Ovary (tissue), 7 donors: ENCODE measurements at regions not wholly inside any gene's neighbourhood (a gene's known extent, or its start where the extent isn't known, plus 50 kb on each side); places are given as distances from the start of the nearest gene placed in this dataset.

Experiments used
- DNase-seq, 5 donors: peaks; one replicate each; pipeline ENCODE4 v3.0.0-alpha.2; 2019 to 2020
- H3K27ac ChIP-seq, 2 donors: fragments of 200-600 bp; one replicate each; pipeline versions ENCODE4 v1.5.1 to v1.8.0; 2019 to 2022
- H3K27me3 ChIP-seq: fragments of 200-600 bp; one replicate; pipeline ENCODE4 v1.8.0; 2022
- H3K36me3 ChIP-seq: fragments of 200-600 bp; sonication (generic); one replicate; pipeline ENCODE4 v1.5.1; 2019
- H3K4me1 ChIP-seq: one replicate; pipeline ENCODE4 v1.8.1; 2013; ENCODE audit warnings: mild to moderate bottlenecking, moderate library complexity; ENCODE audit not compliant: insufficient read depth
- H3K4me3 ChIP-seq: fragments of 200-600 bp; sonication (generic); one replicate; pipeline ENCODE4 v1.5.1; 2017
- H3K9me3 ChIP-seq, 2 donors: fragments of 200-600 bp in 1 of 2; sonication (generic) in 1 of 2; one replicate each; pipeline versions ENCODE4 v1.5.1 to v1.8.1; 2013 to 2019; ENCODE audit warnings: mild to moderate bottlenecking in 1 of 2, moderate library complexity in 1 of 2
- EP300 ChIP-seq: sonication (generic); formaldehyde crosslinking; IDR thresholded peaks from one replicate; pipeline ENCODE4 v1.6.1; 2017; ENCODE audit warnings: antibody characterized with exemption
- POLR2A ChIP-seq: fragments of 450-650 bp; IDR thresholded peaks from one replicate; pipeline ENCODE4 v1.6.1; 2017; ENCODE audit warnings: antibody characterized with exemption, mild to moderate bottlenecking, moderate library complexity
- WGBS, 3 donors: extraction: QIAGEN DNeasy Blood & Tissue Kit in 1 of 3; methylation state at CpG; one replicate each; pipeline versions ENCODE4 v1.1.5 to v1.1.7; 2013 to 2017; 5-methylcytosine and 5-hydroxymethylcytosine counted together
- intact Hi-C, 4 donors: fragments of 100-400 bp; cut with DNase I; formaldehyde crosslinking; loops; one replicate each; pipeline versions ENCODE4 v1.11.0 to v1.15.1; 2022 to 2023
- TF ChIP-seq, protein P1 (sequence below), 3 donors: fragments of 450-650 bp in 2 of 3; fragments of 200-600 bp in 1 of 3; IDR thresholded peaks; one replicate each; pipeline versions ENCODE4 v1.5.1 to v1.8.0; 2016 to 2022; ENCODE audit warnings: antibody characterized with exemption in 3 of 3, mild to moderate bottlenecking in 1 of 3
- donor health status: DM: no; HTN: no; CAD: no; lungs with moderate emphysema.
- donor health status: DM: no; HTN: no; CAD: no.
- donor health status: Bipolar disorder and iron deficiency.
- donor health status: DM: no; HTN: no; CAD: no.
- donor health status: DM: yes; HTN: yes; CAD: no.

DNA sequence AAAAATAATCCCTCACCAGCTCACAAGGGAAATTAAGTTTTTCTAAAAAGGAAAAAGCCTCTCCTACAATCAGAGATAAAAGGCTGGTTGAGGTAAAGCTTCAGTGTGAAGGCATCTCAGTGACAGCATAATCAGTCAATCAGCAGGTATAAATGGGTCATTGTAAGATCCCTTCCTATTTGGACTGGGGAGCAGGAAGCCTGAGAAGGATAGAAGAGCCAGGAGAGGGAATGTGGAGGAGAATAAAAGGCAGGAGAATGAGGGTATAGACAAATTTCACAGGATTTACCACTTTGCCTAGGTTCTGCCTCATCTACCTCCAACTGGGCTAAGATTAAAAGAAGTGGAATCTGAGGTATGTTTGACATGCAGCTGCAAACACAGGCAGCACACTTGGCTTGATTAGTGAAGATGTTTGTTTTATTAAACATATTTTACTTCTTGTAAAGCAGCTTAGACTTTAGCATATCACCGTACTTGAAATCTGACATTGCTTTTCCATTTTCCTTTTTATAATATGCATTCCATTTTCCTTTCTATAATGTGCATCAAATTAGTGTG is 479.1 kb upstream of the USP15 start:
- peaks cover 0 to 3% of the 10 kb centered on the region in 2 donors for H3K9me3 ChIP-seq
- H3K4me1 ChIP-seq: no peaks in the 10 kb centered on the region
- H3K36me3 ChIP-seq: no peaks in the 10 kb centered on the region
- H3K27ac ChIP-seq: no peak overlapping the region
- no peak overlapping the region for H3K4me3 ChIP-seq
- no peak for DNase-seq
- no peaks in the 10 kb centered on the region for H3K27me3 ChIP-seq
- WGBS, 3 donors: 13 to 27% (median 26%) methylated on average over 1 of the region's 1 CpG
- intact Hi-C loops: no loop called here
- TF ChIP-seq EP300: no peak
- TF ChIP-seq, protein P1, sequence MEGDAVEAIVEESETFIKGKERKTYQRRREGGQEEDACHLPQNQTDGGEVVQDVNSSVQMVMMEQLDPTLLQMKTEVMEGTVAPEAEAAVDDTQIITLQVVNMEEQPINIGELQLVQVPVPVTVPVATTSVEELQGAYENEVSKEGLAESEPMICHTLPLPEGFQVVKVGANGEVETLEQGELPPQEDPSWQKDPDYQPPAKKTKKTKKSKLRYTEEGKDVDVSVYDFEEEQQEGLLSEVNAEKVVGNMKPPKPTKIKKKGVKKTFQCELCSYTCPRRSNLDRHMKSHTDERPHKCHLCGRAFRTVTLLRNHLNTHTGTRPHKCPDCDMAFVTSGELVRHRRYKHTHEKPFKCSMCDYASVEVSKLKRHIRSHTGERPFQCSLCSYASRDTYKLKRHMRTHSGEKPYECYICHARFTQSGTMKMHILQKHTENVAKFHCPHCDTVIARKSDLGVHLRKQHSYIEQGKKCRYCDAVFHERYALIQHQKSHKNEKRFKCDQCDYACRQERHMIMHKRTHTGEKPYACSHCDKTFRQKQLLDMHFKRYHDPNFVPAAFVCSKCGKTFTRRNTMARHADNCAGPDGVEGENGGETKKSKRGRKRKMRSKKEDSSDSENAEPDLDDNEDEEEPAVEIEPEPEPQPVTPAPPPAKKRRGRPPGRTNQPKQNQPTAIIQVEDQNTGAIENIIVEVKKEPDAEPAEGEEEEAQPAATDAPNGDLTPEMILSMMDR (IDR thresholded peaks at IDR 0.05): no peak

DNA sequence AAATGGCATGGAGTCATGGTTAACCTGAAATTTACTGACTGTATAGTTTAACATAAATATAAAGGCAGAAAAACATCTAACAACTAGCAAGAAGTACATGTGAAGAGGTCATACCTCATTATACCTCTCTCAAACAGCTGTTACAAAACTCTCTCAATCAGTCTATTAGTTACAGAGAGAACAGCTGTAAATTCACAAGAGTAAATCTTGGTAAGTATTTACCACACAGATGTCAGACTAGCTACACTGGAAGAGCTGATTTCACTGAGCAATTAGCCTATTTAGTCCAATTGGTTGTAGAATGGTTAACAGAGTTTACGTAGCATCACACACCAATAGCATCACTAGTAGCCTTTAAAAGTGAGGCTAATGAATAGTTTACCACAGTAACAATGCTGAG is 463.4 kb upstream of the USP15 start:
- WGBS, 3 donors: 88 to 93% (median 90%) methylated on average over 1 of the region's 1 CpG
- H3K27ac ChIP-seq: no peak overlapping the region
- no peaks in the 10 kb centered on the region for H3K9me3 ChIP-seq
- no peak overlapping the region for H3K4me3 ChIP-seq
- TF ChIP-seq, protein P1 (IDR thresholded peaks at IDR 0.05): no peak
- TF ChIP-seq EP300 (no peak), POLR2A (no peak)
- H3K27me3 ChIP-seq: no peaks in the 10 kb centered on the region
- intact Hi-C loops: no loop called here
- no peak for DNase-seq
- H3K36me3 ChIP-seq: no peaks in the 10 kb centered on the region
- H3K4me1 ChIP-seq: no peaks in the 10 kb centered on the region

DNA sequence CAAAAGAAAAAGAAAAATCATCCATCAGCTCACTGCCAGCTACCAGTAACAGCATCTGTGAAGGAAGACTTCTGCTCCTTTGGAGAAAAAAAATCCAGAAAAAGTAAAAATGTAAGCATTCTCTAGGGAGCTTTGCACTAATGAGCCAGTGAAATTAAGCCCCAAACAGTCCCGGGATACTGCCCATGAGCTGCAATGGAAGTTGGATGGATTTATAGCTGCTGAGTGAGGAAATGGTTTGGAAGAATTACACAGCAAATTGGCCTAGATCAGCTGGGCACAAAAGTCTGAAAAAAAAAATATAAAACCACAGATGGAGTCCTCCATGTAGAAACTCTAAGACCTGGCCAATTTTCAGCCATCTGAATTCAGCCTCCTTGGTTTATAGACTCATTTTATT is 462.9 kb upstream of the USP15 start:
- WGBS, 3 donors: 44 to 54% (median 53%) methylated on average over 1 of the region's 1 CpG
- H3K27me3 ChIP-seq: no peaks in the 10 kb centered on the region
- TF ChIP-seq POLR2A (no peak), EP300 (no peak)
- TF ChIP-seq, protein P1 (IDR thresholded peaks at IDR 0.05): no peak
- H3K9me3 ChIP-seq: no peaks in the 10 kb centered on the region
- no peak overlapping the region for H3K4me3 ChIP-seq
- no peak overlapping the region for H3K27ac ChIP-seq
- intact Hi-C loops: no loop called here
- no peak for DNase-seq
- no peaks in the 10 kb centered on the region for H3K36me3 ChIP-seq
- H3K4me1 ChIP-seq: no peaks in the 10 kb centered on the region

DNA sequence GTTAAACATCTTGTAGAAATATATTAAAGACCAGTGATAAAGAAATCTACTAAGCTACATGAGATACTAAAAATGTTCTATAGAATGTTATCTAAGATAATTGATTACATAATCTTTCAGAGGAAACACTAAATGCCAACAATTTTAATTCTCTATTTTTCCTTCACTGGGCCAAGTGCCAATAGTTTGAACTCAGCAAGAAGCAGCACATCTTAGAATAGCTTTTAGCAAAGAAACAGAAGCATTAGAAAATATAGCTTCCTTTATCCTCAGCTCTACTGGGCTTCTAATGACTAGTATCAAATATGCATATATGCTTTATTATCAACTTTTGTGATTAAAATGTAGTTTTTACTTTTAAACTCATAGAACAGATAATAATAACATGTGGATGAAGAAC is 461.4 kb upstream of the USP15 start:
- intact Hi-C loops: no loop called here
- no peaks in the 10 kb centered on the region for H3K9me3 ChIP-seq
- no peaks in the 10 kb centered on the region for H3K36me3 ChIP-seq
- no peaks in the 10 kb centered on the region for H3K4me1 ChIP-seq
- H3K27me3 ChIP-seq: no peaks in the 10 kb centered on the region
- no peak overlapping the region for H3K4me3 ChIP-seq
- DNase-seq: no peak
- H3K27ac ChIP-seq: no peak overlapping the region
- TF ChIP-seq, protein P1 (IDR thresholded peaks at IDR 0.05): no peak
- TF ChIP-seq EP300: no peak
- TF ChIP-seq POLR2A: no peak

DNA sequence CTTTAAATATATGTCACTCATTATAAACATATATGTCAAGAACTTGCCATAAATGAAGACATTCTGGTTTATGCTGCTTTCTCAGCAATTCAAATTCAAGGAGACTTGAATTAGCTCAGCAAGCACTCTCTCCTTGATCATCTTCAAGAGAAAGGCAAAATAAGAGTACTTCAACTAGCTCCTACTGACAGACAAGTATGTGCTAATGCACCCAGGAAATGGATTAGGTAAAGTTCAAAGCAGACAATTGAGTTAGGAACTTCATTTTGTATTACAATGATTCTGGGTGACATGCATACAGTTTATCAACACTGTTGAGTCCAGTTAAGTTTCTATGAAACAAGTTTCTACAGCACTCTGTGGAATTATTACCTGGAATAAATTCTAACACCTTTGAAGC is 455.9 kb upstream of the USP15 start:
- Histone ChIP-seq H3K27me3 (no peaks in the 10 kb centered on the region), H3K4me1 (no peaks in the 10 kb centered on the region), H3K27ac (no peak overlapping the region), H3K36me3 (no peaks in the 10 kb centered on the region), H3K9me3 (no peaks in the 10 kb centered on the region), H3K4me3 (no peak overlapping the region)
- DNase-seq: no peak
- no peak for TF ChIP-seq POLR2A
- intact Hi-C loops: no loop called here
